ENCODE measurements at regions not wholly inside any gene's neighbourhood (a gene's known extent, or its start where the extent isn't known, plus 50 kb on each side); places are given as distances from the start of the nearest gene placed in this dataset.

GRCh38 chr13:67763384-67763783, 533.2 kb upstream of the PCDH9 start:
- Histone ChIP-seq H3K4me2 (no peak overlapping the region), H3K79me2 (ENCODE audit: insufficient read depth, low read depth) (no peaks in the 10 kb centered on the region), H3K27ac (no peak overlapping the region), H3K4me1 (ENCODE audit: low read depth, poor library complexity, severe bottlenecking) (no peaks in the 10 kb centered on the region), H3K9ac (no peak overlapping the region), H3K36me3 (ENCODE audit: insufficient read depth) (no peaks in the 10 kb centered on the region), H2AFZ (ENCODE audit: low read depth) (no peak overlapping the region), H3K4me3 (IDR thresholded peaks at IDR 0.05; ENCODE audit: insufficient read depth, low read depth, low read length) (no peak overlapping the region), H4K20me1 (ENCODE audit: insufficient read depth) (no peaks in the 10 kb centered on the region), H3K27me3 (ENCODE audit: insufficient read depth, low read depth) (no peaks in the 10 kb centered on the region)
- TF ChIP-seq, protein P1, sequence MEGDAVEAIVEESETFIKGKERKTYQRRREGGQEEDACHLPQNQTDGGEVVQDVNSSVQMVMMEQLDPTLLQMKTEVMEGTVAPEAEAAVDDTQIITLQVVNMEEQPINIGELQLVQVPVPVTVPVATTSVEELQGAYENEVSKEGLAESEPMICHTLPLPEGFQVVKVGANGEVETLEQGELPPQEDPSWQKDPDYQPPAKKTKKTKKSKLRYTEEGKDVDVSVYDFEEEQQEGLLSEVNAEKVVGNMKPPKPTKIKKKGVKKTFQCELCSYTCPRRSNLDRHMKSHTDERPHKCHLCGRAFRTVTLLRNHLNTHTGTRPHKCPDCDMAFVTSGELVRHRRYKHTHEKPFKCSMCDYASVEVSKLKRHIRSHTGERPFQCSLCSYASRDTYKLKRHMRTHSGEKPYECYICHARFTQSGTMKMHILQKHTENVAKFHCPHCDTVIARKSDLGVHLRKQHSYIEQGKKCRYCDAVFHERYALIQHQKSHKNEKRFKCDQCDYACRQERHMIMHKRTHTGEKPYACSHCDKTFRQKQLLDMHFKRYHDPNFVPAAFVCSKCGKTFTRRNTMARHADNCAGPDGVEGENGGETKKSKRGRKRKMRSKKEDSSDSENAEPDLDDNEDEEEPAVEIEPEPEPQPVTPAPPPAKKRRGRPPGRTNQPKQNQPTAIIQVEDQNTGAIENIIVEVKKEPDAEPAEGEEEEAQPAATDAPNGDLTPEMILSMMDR (conservative IDR thresholded peaks at IDR 0.05; ENCODE audit: low read depth, low read length): no peak

GRCh38 chr13:67758975-67759374, 528.8 kb upstream of the PCDH9 start:
- Histone ChIP-seq H3K79me2 (ENCODE audit: insufficient read depth, low read depth) (no peaks in the 10 kb centered on the region), H3K4me1 (ENCODE audit: low read depth, poor library complexity, severe bottlenecking) (no peaks in the 10 kb centered on the region), H4K20me1 (ENCODE audit: insufficient read depth) (no peaks in the 10 kb centered on the region), H2AFZ (ENCODE audit: low read depth) (no peak overlapping the region), H3K36me3 (ENCODE audit: insufficient read depth) (no peaks in the 10 kb centered on the region), H3K4me2 (no peak overlapping the region), H3K4me3 (IDR thresholded peaks at IDR 0.05; ENCODE audit: insufficient read depth, low read depth, low read length) (no peak overlapping the region), H3K27me3 (ENCODE audit: insufficient read depth, low read depth) (no peaks in the 10 kb centered on the region), H3K27ac (no peak overlapping the region), H3K9ac (no peak overlapping the region)
- TF ChIP-seq, protein P1 (conservative IDR thresholded peaks at IDR 0.05; ENCODE audit: low read depth, low read length): no peak

DNA sequence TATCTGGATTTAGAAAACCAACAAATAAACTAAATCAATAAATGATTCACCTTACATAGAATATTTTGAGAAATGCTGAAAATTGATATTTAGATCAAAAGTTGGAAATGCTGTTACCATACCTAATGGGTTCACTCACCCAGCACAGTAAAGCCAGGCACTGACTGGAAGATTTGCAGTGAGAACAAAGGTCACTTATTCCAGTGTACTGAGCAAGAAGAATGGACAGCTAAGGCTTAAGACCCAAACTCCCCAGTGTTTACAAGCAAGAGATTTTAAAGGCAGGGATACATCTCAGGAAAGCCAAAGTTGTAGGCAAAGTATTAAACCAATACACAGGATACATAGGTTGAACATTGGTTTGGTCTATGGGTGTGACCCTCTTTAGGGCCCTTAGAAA, 523.9 kb upstream of the PCDH9 start:
- Histone ChIP-seq H3K27ac (no peak overlapping the region), H3K27me3 (ENCODE audit: insufficient read depth, low read depth) (no peaks in the 10 kb centered on the region), H3K4me2 (no peak overlapping the region), H3K4me3 (IDR thresholded peaks at IDR 0.05; ENCODE audit: insufficient read depth, low read depth, low read length) (no peak overlapping the region), H3K79me2 (ENCODE audit: insufficient read depth, low read depth) (no peaks in the 10 kb centered on the region), H2AFZ (ENCODE audit: low read depth) (no peak overlapping the region), H3K4me1 (ENCODE audit: low read depth, poor library complexity, severe bottlenecking) (no peaks in the 10 kb centered on the region), H3K9ac (no peak overlapping the region), H4K20me1 (ENCODE audit: insufficient read depth) (no peaks in the 10 kb centered on the region), H3K36me3 (ENCODE audit: insufficient read depth) (no peaks in the 10 kb centered on the region)
- TF ChIP-seq, protein P1 (conservative IDR thresholded peaks at IDR 0.05; ENCODE audit: low read depth, low read length): no peak

DNA sequence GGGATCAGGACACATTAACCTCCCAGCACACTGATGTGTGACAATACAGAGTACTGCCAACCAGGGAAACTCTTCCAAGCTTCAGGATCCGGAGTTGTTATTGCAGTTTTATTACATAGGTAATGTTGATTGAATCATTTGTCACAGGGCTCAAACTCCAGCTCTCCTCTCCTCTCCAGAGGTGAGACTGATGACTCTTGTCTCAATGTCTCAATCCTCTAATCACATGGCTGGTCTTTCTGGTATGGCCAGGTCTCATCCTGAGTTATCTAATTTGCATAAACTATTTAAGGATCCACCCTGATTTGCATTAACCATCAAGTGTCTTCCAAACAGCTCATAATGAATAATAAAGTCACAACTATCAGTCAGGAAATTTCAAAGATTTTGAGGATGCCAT, 522.6 kb upstream of the PCDH9 start:
- Histone ChIP-seq H4K20me1 (ENCODE audit: insufficient read depth) (no peaks in the 10 kb centered on the region), H3K4me3 (IDR thresholded peaks at IDR 0.05; ENCODE audit: insufficient read depth, low read depth, low read length) (no peak overlapping the region), H3K4me1 (ENCODE audit: low read depth, poor library complexity, severe bottlenecking) (no peaks in the 10 kb centered on the region), H3K4me2 (no peak overlapping the region), H3K36me3 (ENCODE audit: insufficient read depth) (no peaks in the 10 kb centered on the region), H2AFZ (ENCODE audit: low read depth) (no peak overlapping the region), H3K27me3 (ENCODE audit: insufficient read depth, low read depth) (no peaks in the 10 kb centered on the region), H3K9ac (no peak overlapping the region), H3K27ac (no peak overlapping the region), H3K79me2 (ENCODE audit: insufficient read depth, low read depth) (no peaks in the 10 kb centered on the region)
- TF ChIP-seq, protein P1 (conservative IDR thresholded peaks at IDR 0.05; ENCODE audit: low read depth, low read length): no peak
